ENCODE measurements at regions not wholly inside any gene's neighbourhood (a gene's known extent, or its start where the extent isn't known, plus 50 kb on each side); places are given as distances from the start of the nearest gene placed in this dataset.
"Not testable (repeated sequence)": the region's sequence is repeated elsewhere in the genome, so short reads cannot be mapped to it uniquely, and the experiment has no call there.

GRCh38 chr3:11739706-11740105 lies 96.0 kb upstream of the VGLL4 start:
- no peak for DNase-seq (ENCODE audit: low read depth in 2 of 2)

GRCh38 chr3:11739123-11739522 lies 95.4 kb upstream of the VGLL4 start:
- DNase-seq (ENCODE audit: low read depth in 2 of 2), result no peak

GRCh38 chr3:11737742-11738141 lies 94.0 kb upstream of the VGLL4 start:
- DNase-seq (ENCODE audit: low read depth in 2 of 2), result no peak

- DNase-seq (ENCODE audit: low read depth in 2 of 2), result no peak
Measured at GRCh38 chr3:11736136-11736833, 92.6 kb upstream of the VGLL4 start.

GRCh38 chr3:11735638-11736037 lies 91.9 kb upstream of the VGLL4 start:
- no peak for DNase-seq (ENCODE audit: low read depth in 2 of 2)

- DNase-seq (ENCODE audit: low read depth in 2 of 2), result not testable (repeated sequence)
Measured at GRCh38 chr3:11735111-11735510, 91.4 kb upstream of the VGLL4 start.

GRCh38 chr3:11733914-11734313 lies 90.2 kb upstream of the VGLL4 start:
- DNase-seq (ENCODE audit: low read depth in 2 of 2), result no peak

GRCh38 chr3:11727207-11727606 lies 83.5 kb upstream of the VGLL4 start:
- no peak for DNase-seq (ENCODE audit: low read depth in 2 of 2)

GRCh38 chr3:11726146-11726545 lies 82.4 kb upstream of the VGLL4 start:
- DNase-seq (ENCODE audit: low read depth in 2 of 2), result no peak

- DNase-seq (ENCODE audit: low read depth in 2 of 2), result not testable (repeated sequence)
Measured at GRCh38 chr3:11725340-11725641, 81.6 kb upstream of the VGLL4 start.

GRCh38 chr3:11724615-11725339 lies 81.1 kb upstream of the VGLL4 start:
- no peak for DNase-seq (ENCODE audit: low read depth in 2 of 2)

- no peak for DNase-seq (ENCODE audit: low read depth in 2 of 2)
Measured at GRCh38 chr3:11721479-11721878, 77.8 kb upstream of the VGLL4 start.

- no peak for DNase-seq (ENCODE audit: low read depth in 2 of 2)
Measured at GRCh38 chr3:11720917-11721411, 77.2 kb upstream of the VGLL4 start.

GRCh38 chr3:11720304-11720898 lies 76.7 kb upstream of the VGLL4 start:
- DNase-seq (ENCODE audit: low read depth in 2 of 2), result no peak

GRCh38 chr3:11719406-11720303 lies 75.9 kb upstream of the VGLL4 start:
- DNase-seq (ENCODE audit: low read depth in 2 of 2), result peak; percentile 53 to 63

GRCh38 chr3:11718637-11719405 lies 75.1 kb upstream of the VGLL4 start:
- DNase-seq (ENCODE audit: low read depth in 2 of 2), result no peak

- DNase-seq (ENCODE audit: low read depth in 2 of 2), result no peak
Measured at GRCh38 chr3:11717768-11718636, 74.3 kb upstream of the VGLL4 start.

GRCh38 chr3:11717301-11717700 lies 73.6 kb upstream of the VGLL4 start:
- no peak for DNase-seq (ENCODE audit: low read depth in 2 of 2)

GRCh38 chr3:11716573-11717290 lies 73.0 kb upstream of the VGLL4 start:
- no peak for DNase-seq (ENCODE audit: low read depth in 2 of 2)

GRCh38 chr3:11713171-11713570 lies 69.5 kb upstream of the VGLL4 start:
- DNase-seq (ENCODE audit: low read depth in 2 of 2), result no peak
